SK-N-SH treated with all-trans-retinoic acid at 6 μM for 48 hours (cell line): ENCODE measurements at regions not wholly inside any gene's neighbourhood (a gene's known extent, or its start where the extent isn't known, plus 50 kb on each side); places are given as distances from the start of the nearest gene placed in this dataset.

Experiments
- ARNTL ChIP-seq: fragments of 450-650 bp; formaldehyde crosslinking; IDR thresholded peaks from 2 replicates; pipeline ENCODE4 v1.5.0; 2020; ENCODE audit warnings: low read depth, mild to moderate bottlenecking, moderate library complexity, borderline replicate concordance
- BACH2 ChIP-seq: fragments of 250-450 bp; sonication (Bioruptor Pico); IDR thresholded peaks from 2 replicates; pipeline ENCODE4 v1.9.0; 2021; ENCODE audit warnings: mild to moderate bottlenecking, borderline replicate concordance
- GLIS3 ChIP-seq: fragments of 250-450 bp; sonication (Bioruptor Pico); IDR thresholded peaks from 2 replicates; pipeline ENCODE4 v1.5.0; 2020; ENCODE audit warnings: mild to moderate bottlenecking, moderate library complexity
- ISL1 ChIP-seq: fragments of 250-450 bp; sonication (Bioruptor Pico); IDR thresholded peaks from 2 replicates; pipeline ENCODE4 v2.1.2; 2022; ENCODE audit warnings: mild to moderate bottlenecking, moderate library complexity
- RARB ChIP-seq: fragments of 250-450 bp; sonication (Bioruptor Pico); IDR thresholded peaks from 2 replicates; pipeline ENCODE4 v1.8.0; 2021; ENCODE audit warnings: mild to moderate bottlenecking, moderate library complexity
- SNAI2 ChIP-seq: fragments of 250-450 bp; sonication (Bioruptor Pico); IDR thresholded peaks from 2 replicates; pipeline ENCODE4 v1.5.0; 2020; ENCODE audit warnings: mild to moderate bottlenecking, moderate library complexity
- TCF4 ChIP-seq: fragments of 250-450 bp; sonication (Bioruptor Pico); IDR thresholded peaks from 2 replicates; pipeline ENCODE4 v1.8.0; 2021; ENCODE audit warnings: mild to moderate bottlenecking, moderate library complexity, borderline replicate concordance
- TOX ChIP-seq: fragments of 250-450 bp; sonication (Bioruptor Pico); IDR thresholded peaks from 2 replicates; pipeline ENCODE4 v1.8.0; 2021; ENCODE audit warnings: mild to moderate bottlenecking, moderate library complexity, borderline replicate concordance
- ZC3H10 ChIP-seq: fragments of 250-450 bp; sonication (Bioruptor Pico); IDR thresholded peaks from 2 replicates; pipeline ENCODE4 v1.5.1; 2021; ENCODE audit warnings: mild to moderate bottlenecking, moderate library complexity
- ZFP30 ChIP-seq: fragments of 450-650 bp; formaldehyde crosslinking; IDR thresholded peaks from 2 replicates; pipeline ENCODE4 v1.5.0; 2022; ENCODE audit warnings: mild to moderate bottlenecking, moderate library complexity
- ZNF565 ChIP-seq: fragments of 450-650 bp; formaldehyde crosslinking; conservative IDR thresholded peaks from 2 replicates; pipeline ENCODE4 v1.5.0; 2020; ENCODE audit warnings: low read depth, mild to moderate bottlenecking, moderate library complexity
- ZNF70 ChIP-seq: fragments of 450-650 bp; formaldehyde crosslinking; IDR thresholded peaks from 2 replicates; pipeline ENCODE4 v1.5.0; 2020; ENCODE audit warnings: mild to moderate bottlenecking, moderate library complexity
- TF ChIP-seq, protein P1 (sequence below): fragments of 250-450 bp; sonication (Bioruptor Pico); IDR thresholded peaks from 2 replicates; pipeline ENCODE4 v1.5.1; 2020; ENCODE audit warnings: low read depth, mild to moderate bottlenecking, moderate library complexity
- TF ChIP-seq, protein P2 (sequence below): fragments of 250-450 bp; sonication (Bioruptor Pico); IDR thresholded peaks from 2 replicates; pipeline ENCODE4 v1.8.0; 2020; ENCODE audit warnings: mild to moderate bottlenecking, moderate library complexity, borderline replicate concordance

DNA sequence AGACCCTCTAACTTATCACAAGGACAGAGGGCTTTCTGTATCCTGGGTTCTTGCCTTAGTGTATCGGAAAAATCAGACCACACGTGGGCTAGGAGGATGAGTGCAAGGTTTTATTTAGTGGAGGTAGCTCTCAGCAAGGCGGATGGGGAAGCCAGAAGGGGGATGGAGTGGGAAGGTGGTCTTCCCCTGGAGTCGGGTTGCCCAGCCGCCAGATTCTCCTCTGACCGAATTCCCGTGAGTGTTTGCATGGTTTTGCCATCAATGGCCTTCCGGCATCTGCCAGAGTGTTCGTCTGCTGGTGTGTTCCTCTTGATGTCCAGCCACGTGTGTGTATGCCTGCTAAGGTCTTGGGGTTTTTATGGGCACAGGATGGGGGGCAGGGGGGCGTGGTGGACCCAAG lies 1335.1 kb upstream of the SPRY2 start:
- TF ChIP-seq, protein P1, sequence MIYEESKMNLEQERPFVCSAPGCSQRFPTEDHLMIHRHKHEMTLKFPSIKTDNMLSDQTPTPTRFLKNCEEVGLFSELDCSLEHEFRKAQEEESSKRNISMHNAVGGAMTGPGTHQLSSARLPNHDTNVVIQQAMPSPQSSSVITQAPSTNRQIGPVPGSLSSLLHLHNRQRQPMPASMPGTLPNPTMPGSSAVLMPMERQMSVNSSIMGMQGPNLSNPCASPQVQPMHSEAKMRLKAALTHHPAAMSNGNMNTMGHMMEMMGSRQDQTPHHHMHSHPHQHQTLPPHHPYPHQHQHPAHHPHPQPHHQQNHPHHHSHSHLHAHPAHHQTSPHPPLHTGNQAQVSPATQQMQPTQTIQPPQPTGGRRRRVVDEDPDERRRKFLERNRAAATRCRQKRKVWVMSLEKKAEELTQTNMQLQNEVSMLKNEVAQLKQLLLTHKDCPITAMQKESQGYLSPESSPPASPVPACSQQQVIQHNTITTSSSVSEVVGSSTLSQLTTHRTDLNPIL: no peak
- TF ChIP-seq TOX (CRISPR knock-in tag) (no peak), TCF4 (CRISPR knock-in tag) (no peak), BACH2 (CRISPR knock-in tag) (no peak), ZNF70 (CRISPR knock-in tag) (no peak), SNAI2 (CRISPR knock-in tag) (no peak), RARB (CRISPR knock-in tag) (no peak), GLIS3 (CRISPR knock-in tag) (no peak), ZC3H10 (no peak), ZNF565 (CRISPR knock-in tag) (no peak), ARNTL (CRISPR knock-in tag) (no peak), ISL1 (CRISPR knock-in tag) (no peak), ZFP30 (CRISPR knock-in tag) (no peak)
- TF ChIP-seq, protein P2, sequence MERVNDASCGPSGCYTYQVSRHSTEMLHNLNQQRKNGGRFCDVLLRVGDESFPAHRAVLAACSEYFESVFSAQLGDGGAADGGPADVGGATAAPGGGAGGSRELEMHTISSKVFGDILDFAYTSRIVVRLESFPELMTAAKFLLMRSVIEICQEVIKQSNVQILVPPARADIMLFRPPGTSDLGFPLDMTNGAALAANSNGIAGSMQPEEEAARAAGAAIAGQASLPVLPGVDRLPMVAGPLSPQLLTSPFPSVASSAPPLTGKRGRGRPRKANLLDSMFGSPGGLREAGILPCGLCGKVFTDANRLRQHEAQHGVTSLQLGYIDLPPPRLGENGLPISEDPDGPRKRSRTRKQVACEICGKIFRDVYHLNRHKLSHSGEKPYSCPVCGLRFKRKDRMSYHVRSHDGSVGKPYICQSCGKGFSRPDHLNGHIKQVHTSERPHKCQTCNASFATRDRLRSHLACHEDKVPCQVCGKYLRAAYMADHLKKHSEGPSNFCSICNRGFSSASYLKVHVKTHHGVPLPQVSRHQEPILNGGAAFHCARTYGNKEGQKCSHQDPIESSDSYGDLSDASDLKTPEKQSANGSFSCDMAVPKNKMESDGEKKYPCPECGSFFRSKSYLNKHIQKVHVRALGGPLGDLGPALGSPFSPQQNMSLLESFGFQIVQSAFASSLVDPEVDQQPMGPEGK (CRISPR knock-in tag): no peak
